Astrocyte of the cerebellum (primary cell): ENCODE measurements at regions not wholly inside any gene's neighbourhood (a gene's known extent, or its start where the extent isn't known, plus 50 kb on each side); places are given as distances from the start of the nearest gene placed in this dataset.

Source experiments
- DNase-seq: peaks from one replicate; pipeline ENCODE4 v3.0.0-alpha.2; 2011; ENCODE audit warnings: low read depth
- H3K4me3 ChIP-seq: 2 replicates; pipeline ENCODE4 v1.5.1; 2011; ENCODE audit warnings: mild to moderate bottlenecking, low read depth, low read length, moderate library complexity
- in situ Hi-C: cut with HindIII; loops from 2 replicates; pipeline ENCODE4 v1.10.0; 2017; ENCODE audit warnings: low sequenced_read_pairs
- TF ChIP-seq, protein P1 (sequence below): IDR thresholded peaks from 2 replicates; pipeline ENCODE4 v1.5.1; 2012; ENCODE audit warnings: low read length, low read depth, moderate library complexity, mild to moderate bottlenecking; ENCODE audit errors: missing control alignments

DNA sequence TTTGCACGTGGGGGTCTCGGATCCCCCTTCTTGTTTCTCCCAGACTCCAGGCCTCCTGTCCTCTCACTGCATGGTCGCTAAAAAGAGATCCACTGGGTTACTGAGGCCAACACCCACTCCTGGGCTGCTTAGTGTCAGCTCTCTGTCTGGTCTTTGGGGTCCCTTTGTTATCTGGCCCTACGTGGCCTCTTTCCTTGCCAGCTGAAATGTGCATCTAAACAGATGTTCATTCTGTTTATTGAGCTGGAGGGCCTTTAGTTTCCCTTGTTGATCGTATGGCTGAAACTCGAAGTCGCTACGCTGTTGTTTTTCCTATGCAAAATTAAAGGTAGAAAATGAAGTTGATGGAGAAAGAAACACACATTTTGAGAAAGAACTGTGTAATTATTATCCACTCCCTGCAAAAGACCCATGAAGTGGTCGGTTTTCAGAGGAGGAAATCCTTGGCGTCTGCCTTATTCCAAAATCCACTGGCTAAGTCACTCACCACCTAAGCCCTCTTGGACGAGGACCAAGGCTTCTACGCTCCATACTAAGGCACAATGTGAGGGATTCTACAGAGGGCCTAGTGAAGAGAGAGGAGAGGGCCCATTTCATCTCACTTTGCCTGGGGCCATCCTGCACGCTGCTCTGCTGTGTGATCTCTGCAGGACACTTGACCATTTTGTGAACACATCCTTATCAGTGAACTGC is 105.3 kb downstream of the GLI2 start:
- TF ChIP-seq, protein P1, sequence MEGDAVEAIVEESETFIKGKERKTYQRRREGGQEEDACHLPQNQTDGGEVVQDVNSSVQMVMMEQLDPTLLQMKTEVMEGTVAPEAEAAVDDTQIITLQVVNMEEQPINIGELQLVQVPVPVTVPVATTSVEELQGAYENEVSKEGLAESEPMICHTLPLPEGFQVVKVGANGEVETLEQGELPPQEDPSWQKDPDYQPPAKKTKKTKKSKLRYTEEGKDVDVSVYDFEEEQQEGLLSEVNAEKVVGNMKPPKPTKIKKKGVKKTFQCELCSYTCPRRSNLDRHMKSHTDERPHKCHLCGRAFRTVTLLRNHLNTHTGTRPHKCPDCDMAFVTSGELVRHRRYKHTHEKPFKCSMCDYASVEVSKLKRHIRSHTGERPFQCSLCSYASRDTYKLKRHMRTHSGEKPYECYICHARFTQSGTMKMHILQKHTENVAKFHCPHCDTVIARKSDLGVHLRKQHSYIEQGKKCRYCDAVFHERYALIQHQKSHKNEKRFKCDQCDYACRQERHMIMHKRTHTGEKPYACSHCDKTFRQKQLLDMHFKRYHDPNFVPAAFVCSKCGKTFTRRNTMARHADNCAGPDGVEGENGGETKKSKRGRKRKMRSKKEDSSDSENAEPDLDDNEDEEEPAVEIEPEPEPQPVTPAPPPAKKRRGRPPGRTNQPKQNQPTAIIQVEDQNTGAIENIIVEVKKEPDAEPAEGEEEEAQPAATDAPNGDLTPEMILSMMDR, result no peak
- no peak overlapping the region for H3K4me3 ChIP-seq
- DNase-seq, result no peak
- in situ Hi-C loops, result no loop called here

DNA sequence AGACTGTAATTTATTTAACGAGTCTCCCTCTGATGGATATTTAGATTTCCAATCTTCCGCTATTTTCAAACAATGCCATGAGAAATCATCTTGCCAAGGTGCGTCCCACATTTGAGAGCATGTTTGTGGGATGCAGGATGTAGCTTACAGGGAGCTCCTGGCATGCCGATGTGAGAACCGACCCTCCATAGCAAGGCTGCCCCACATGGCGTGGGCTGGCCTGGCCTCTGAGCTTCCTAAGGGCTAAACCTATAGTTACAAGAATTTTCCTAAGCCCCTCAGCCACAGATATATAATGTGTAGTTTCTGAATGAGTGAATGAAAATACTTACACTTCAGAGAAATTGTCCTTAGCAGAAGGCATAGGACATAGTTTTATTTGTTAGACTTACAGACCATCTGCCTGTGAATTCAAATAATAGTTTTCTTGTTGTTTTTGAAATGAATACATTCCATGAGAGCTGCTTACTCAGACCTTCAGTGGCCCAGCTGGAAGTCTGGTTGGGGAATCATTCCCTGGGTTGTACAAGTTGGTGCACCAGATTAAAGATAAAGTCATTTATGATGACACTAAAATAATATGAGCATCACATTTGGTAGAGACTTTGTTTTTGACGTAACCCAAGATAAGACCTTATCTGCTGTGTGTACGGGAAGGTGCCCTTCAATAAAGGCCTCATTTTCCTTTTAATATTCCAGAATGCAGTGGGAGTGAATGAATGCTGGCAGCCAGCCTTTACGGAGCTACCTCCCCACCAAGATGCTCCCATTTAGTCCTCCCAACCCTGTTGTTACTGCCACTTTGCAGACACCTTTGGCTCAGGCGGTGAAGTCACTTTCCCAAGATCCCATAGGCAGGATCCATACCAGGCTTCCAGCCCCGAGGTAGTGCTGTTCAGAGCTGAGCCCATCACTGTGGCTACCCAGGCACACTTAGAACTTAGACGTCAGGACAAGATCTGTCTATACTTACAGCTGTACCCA is 107.1 kb downstream of the GLI2 start:
- DNase-seq, result no peak
- no peak overlapping the region for H3K4me3 ChIP-seq
- in situ Hi-C loops, result no loop called here
- TF ChIP-seq, protein P1, result no peak

DNA sequence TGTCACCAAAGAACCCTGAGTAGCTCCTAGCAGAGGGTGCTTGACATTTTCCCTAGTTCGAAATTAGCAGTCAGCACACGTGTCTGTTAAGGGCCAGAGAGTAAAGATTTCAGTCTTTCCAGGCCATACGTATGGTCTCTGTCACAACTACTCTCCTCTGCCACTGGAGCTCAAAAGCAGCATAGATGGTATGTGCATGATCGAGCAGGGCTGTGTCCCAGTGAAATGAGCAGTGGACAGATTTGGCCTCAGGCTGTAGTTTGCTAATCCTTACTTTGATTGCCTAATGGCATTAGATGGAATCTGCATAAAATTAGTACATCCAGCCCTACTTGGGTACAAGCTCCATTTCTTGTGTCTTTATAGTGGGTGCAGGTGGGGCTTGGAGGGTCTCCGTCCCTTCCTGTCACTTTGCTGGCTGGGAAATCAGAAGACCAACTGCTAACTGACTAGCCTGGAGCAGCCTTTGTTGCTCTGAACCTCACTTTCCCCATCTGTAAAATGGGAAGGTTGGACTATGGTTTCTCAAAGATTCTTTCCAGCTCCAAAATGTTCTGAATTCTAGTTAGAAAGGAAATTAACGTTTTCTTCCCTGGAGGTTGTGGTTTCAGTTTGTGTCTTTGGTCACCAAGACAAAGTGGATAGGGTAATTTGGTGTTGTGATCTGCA is 108.5 kb downstream of the GLI2 start:
- no peak overlapping the region for H3K4me3 ChIP-seq
- in situ Hi-C loops, result no loop called here
- TF ChIP-seq, protein P1, result no peak
- no peak for DNase-seq

DNA sequence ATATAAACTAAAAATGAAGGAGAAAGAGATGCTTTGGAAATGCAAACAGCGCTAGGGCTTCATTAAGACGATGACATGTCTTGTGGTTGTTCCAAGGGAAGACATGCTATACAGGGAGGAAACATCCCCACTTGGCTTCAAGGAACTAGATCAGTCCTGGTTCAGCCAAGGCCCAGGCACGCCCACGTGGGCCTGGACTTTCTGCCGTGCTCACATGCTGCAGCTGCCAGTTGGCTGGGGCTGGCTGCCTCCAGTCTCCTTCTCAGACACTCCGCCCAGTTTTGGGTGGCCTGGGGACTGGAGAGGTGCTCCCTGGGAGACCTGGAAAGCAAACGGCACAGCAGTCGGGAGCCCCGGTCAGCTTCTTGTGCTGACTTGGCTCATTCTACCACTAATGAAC is 109.6 kb downstream of the GLI2 start:
- no peak overlapping the region for H3K4me3 ChIP-seq
- TF ChIP-seq, protein P1, result no peak
- no peak for DNase-seq
- in situ Hi-C loops, result no loop called here

DNA sequence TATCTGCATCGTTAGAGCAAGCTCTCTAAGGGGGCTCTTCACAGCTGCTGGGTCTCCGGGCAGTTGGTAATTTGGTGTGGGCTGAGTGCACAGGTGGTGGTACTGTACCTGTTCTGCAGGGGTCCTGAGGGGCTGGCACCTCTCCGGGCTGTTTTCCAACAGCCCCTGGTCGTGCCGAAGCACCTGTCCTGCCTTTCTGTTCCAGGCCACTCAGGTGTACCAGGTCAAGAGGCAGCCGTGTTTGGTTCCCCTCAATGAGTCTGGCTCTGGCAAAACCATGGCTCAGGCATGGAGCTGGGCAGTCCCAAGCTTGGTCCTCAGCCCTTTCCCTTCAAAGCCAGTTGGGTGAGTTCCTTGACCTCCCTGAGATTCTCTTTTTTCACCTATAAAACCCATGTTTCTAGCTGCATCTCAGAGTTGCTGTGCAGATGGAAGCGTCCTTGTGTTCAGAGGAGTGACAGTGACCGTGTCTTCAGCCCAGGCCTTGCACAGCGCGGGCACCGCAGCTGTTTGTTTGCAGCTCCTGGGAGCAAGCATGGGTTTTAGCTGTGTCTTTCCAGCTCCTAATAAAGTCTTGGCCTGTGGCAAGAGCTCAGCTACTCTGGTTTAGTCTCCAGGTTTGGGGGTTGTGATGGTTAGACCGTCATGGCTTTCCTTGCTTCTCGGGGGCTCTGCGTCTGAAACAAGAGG is 110.9 kb downstream of the GLI2 start:
- no peak overlapping the region for H3K4me3 ChIP-seq
- no peak for DNase-seq
- in situ Hi-C loops, result no loop called here
- TF ChIP-seq, protein P1, result no peak
